Midbrain (tissue), 1 donor: ENCODE measurements at regions not wholly inside any gene's neighbourhood (a gene's known extent, or its start where the extent isn't known, plus 50 kb on each side); places are given as distances from the start of the nearest gene placed in this dataset.
"Not testable (repeated sequence)": the region's sequence is repeated elsewhere in the genome, so short reads cannot be mapped to it uniquely, and the experiment has no call there.

Experiments used
- DNase-seq: peaks from one replicate; lab custom pipeline; 2025; lab: John Stamatoyannopoulos, UW

DNA sequence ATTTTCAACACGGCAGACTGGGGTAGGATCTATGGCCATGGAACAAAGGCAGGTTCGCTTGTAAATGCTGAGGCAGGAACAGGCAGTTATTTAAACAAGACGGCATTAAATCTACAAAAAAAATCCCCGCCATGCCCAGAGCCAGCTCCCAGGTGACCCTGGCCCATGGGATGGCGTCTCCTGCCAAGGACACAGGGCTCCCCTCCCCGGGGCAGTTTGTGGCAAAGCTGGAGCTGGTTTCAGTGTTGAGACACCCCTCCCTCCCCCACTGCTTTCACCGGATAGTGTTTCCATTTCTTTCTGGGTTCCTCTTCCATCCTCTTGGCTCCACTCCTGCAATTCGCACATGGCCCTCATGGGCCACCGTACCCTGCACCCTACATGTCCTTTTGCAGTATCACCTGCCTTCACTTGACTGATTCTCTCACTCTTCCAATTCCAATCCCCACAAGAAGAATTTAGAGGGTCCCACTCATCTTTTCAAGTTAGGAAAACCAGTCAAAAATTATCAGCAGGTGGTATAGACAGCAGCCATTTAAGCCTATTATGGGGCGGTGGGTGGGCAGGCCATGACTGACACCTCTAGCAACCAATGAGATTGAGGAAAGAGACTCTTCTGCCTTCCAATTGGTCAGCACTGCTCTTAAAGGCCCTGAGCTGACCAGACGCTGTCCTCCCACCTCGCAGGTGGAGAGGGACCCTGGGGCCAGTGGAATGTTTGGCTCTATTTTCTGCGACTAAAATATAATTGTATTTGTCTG lies 52.0 kb downstream of the OLIG1 start:
- peak; percentile 79 for DNase-seq

DNA sequence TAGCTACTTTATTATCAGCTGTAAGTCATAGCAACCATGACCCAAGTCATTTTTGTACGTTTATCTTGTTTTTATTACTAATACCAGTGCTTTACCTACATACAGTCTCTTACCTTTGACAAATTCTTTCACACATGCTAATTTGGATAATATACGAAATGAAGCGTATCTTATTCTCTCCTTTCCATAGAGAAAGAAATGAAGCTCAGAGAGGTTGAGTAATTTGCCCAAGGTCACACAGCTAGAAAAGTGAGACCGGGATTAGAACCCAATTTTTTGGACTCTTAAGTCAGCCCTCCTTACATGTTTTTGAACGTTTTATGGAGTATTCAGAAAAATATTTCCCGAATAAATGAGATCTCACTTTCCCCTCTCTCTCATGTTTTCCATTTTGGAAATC lies 52.6 kb downstream of the OLIG1 start:
- no peak for DNase-seq

DNA sequence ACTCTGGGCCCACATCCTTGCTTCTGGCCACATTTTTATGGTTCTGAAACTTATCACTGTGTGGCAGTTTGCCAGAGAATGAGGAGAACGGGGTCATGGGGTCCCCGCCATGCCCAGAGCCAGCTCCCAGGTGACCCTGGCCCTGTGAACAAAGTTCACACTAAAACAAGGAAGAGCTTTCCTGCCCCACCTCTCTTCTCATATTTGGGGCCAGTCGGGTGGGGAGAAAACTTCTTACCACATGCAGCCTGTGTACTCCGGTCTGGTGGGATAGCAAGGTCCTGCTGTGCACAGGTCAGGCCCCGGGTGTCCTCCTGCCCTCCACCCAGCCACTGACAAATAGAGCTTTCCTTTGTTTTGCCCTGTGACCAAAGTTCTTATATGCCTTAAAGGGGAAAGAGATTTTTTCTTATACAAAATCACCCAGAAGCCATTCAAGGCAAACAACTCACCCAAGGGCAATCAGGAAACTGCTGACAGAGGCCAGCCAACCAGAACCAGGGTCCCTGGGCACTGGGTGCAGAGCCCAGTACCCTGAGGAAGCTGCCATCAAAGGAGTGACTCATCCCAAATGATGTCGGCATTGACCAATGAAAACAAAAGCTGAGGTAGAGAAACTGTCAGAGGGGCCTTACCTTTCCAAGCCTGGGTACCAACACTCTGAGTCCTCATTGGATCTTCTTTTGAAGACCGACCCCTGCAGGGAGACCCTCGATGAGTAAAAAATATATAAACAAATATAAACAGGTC lies 53.6 kb downstream of the OLIG1 start:
- DNase-seq, result no peak

DNA sequence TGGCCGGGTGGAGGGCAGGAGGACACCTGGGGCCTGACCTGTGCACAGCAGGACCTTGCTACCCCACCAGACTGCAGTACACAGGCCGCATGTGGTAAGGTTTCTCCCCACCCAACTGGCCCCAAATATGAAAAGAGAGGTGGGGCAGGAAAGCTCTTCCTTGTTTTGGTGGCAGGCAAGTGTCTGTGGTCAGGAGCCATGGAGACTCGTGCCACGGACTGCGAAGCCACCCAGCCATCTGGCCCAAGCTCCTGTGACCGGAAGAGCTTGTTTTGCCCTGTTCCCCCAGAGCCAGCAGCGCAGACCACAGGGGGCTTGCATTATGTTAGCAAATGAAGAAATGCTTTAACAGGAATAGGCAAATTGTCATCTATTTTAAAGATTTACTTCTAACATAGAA lies 54.9 kb downstream of the OLIG1 start:
- no peak for DNase-seq

DNA sequence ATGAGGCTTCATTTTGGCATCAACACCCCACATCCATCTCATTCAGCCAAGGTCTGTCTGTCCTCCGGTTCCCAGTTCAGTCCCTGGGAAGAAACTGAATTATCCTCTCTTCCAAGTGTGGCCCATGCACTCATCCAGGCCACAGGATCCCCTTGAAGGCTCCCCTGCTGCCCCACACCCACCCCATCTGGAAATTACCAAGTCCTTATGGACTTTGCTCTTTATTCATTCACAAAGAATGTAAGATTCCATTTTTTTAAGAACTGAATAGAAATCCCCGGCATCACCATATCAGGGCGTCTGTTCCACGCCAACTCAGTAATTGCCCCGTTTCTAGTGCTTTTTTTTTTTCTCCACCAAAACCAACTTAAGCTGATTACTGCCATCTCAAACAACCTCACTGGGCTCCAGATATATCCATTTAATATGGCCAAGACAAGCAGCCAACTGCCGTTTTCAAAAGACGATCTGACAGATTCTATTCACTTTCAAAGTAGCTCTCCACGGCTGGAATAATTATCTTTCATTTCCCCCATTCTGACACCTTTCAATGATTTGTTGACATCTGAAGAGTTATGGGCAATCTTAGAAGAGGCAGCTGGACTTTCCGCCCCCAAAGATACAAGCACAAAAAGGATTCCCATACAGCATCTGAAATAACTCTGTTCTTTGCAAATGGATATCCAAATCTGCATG lies 55.9 kb downstream of the OLIG1 start:
- no peak for DNase-seq

DNA sequence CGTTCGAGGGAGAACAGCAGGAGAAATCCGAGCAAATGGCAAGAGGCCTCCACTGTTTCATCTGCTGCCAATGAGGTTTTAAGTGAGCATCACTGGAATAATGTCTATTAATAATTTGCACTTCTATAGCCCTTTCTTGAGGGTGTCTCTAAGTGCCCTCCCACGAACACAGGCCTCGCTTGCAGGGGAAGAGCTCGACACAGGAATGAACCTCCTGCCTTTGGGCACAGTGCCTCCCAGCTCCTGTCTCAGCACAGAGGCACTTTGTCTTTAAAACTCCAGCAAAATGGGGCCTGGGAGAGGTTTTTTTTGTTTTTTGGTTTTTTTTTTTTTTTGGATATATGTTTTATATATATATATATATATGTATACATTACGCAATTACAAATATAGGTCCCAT lies 56.6 kb downstream of the OLIG1 start:
- peak; percentile 16 for DNase-seq

DNA sequence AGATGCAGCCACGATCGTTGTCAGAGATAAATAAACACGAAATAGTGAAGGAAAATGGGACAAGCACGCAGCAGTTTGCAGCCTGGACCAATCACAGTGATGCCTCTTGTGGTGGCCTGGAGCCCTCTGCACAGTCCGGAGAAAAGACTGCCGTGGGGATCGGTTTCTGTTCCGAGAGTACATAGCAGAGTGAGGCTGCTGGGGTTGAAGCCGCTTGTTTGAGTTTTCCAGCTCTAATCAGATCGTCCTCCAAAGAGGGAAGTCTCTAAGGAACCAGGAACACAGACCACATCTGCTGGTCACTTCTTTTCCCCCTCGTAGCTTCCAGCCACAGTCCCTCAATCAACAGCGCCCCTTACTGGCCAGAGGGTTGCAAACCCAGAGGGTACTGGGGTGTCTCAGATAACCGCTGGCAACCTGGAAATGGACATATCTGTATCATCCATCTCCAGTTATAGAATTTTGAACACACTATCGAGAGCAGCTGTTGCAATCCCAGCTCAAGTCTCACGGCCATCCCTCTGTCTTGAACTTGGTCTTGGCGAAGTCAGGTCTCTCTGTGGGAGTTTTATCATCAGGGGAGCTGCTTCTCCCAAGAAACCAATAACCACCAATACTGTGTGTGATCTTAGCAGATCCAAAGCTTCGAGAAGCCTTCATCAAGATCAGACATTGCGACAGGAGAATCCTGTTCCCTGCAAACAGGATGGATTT lies 57.4 kb downstream of the OLIG1 start:
- DNase-seq, result peak; percentile 92

DNA sequence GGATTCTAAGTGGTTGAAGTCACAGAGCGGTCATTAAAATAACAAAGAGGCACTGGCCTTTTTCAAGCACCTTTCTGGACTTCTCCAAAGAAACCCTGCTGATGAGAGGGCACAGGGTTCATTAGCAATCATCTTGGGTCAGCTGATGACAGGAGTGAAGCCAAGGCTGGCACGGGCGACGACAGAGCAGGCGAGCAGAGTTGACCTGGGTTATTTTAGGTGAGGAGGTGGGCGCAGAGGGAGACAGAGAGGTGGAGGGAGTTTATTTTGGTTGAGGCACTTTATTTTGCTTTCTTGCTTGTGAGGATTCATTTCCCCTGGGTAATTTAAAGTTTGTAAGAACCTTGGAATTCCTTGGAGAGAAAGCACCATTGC lies 57.9 kb downstream of the OLIG1 start:
- DNase-seq, result no peak

DNA sequence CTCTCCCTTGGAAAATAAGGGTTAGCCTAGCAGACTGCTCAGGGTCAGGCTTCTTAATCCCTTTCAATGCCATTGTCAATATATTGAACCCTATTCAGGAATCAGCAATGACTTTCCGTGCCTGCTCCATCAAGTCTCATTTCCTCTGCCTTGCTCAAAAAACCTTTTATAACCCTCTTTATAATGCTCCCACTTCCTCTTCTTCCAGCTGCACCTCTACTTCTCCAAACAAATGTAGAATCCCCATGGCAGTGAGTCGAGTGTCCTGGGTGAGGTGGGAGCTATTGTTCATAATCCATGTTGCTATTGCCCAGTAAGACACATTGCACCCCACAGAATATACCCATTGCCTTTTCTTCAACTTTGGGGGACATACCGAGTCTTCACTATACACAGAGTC lies 58.6 kb downstream of the OLIG1 start:
- DNase-seq, result no peak

DNA sequence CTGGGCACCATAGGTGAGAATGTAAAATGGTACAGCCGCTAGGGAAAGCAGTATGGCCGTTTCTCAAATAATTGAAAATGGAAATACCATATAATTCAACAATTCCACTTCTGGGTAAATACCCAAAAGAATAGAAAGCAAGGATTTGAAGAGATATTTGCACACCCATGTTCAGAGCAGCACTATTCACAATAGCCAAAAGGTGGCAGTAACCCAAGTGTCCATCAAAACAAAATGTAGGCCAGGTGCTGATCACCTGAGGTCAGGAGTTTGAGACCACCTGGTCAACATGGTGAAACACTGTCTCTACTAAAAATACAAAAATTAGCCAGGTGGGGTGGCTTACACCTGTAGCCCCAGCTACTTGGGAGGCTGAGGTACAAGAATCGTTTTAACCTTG lies 62.1 kb downstream of the OLIG1 start:
- DNase-seq, result no peak

DNA sequence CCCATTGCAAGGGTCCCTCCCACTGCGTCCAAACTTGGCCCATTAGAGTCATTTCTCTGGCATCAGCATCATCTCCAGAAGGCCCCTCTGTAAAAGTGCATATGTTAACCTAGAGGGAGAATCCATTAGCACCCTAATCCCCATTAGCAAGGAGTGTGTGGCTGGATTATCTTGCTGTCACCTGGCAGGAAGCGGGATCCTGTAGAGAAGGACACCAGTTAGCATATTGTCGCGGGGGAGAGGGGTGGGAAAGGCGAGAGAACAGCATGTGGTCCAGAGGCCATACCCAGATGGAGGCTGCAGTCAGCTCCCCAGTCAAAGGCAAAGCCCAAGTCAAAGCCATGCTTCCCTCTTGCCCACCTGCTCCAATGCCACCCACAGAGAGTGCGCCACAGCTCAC lies 64.0 kb downstream of the OLIG1 start:
- no peak for DNase-seq

DNA sequence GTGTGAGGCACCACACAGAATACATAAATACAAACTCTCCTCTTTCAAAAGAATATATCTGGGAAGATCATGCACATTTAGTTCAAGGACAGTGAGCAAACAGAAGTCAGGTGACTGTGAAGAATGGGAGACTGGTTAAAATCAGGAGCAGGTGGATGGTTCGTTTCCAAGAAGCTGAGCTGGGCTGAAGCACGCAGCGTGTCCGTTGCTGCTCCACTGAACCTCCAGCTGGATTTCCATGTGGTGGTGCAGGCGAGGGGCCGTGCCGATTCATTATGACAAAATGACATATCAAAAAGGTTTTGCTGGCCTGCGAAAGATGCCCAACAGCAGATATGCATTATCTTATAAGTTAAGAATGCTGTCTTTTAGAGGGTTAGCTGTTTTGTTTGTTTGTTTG lies 66.0 kb downstream of the OLIG1 start:
- DNase-seq, result no peak

DNA sequence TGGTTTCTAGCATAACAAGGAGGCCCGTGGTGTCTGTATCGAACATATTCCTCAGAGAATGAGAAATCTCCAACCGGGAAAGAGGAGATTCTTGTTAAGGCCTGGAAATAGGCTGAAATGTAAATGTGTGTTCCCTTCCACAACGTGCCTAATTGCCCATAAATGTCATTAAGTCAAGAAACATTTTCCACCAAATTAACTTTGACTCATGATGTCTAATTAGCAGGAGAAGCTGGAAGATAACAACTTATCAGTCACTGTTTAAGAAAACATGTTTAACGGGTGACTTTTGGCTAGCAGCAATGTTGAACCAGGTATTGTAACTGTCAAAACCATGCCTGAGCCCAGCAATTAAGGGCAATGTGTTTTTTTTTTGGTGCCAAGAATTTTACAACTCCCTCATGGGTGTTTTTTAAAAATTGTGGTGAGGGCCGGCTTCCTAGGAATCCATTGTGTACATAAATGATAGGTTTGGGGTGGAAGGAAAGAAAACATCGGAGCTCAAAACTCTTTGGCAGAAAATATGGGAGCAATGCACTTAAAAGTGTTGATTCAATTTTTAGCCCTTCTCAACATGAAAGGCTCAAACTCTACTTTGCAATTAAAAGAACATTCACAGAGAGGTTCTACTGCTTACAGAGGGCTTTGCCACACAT lies 67.0 kb downstream of the OLIG1 start:
- no peak for DNase-seq

DNA sequence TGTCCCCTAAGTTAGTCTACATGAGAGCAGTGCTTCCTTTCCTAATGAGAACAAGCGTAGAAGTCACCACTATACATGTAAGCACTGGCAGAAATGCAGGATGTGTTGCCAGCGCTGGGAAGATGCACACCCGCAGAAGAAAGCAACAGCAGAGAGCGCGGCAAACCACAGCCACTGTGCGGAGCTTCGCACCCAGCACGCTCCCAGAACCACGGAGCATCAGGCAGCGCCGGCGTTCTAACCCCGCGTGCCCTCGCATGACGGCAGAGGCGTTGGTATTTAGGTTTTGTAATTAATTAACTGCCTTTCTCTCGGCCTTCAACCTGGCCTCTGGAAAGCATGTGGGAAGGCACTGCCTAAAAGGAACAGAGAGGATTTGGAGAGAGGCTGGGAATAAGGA lies 69.1 kb downstream of the OLIG1 start:
- no peak for DNase-seq

DNA sequence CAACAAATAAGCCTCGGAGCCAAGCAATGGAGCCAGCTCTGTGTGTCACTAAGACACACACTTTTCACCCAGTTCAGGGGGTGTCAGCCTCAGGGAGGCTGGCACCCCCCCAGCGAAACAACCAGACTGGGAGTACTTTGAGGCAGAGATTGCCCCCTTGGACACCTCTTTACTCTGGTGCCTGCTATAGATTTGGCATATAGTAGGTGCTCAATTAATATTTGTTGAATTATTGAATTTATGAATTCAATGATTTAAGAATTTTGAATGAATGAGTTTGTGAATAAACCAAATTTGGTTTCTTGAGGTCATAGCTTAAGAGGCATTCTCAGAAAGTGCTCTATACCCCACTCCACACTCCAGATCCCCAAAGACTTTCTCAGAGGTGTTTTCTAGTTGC lies 70.3 kb downstream of the OLIG1 start:
- no peak for DNase-seq

DNA sequence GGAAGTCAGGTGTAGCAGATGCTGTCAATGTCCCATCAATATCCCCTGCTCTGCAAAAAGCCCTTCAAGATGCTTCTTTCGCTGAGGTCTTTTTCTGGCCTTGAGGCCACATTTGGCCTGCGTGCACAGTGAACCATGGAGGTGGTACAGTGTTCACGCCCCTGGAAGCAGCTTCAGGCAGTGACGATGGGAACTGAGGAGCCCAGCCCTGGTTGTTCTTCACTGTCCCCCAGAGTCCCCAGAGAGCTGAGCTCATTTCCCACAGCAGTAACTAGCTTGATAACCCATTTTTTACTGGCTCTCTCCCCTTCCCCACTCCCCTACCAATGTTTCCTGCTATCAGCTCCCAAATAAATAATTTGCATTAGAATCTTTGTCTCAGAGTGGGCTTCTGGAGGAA lies 76.5 kb downstream of the OLIG1 start:
- DNase-seq, result no peak

DNA sequence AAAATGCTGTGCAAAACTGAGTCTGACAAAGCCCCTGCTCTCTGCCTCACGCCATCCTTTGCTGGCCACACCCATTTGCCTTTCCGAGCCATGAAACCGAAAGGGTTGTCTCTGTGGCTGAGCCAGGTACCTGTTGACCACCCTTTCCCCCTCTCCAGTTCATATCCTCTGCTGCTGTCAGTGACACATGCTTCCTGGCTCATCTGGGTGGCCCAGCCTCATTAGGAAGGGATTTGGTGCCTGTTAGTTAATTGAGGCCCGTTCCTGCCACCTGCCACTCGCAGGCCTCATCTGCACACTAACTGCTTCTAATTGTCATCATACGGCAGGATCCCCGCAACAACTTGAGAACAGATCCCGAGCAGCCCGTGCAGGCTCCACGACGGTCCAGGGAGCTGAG lies 79.2 kb downstream of the OLIG1 start:
- DNase-seq, result no peak

DNA sequence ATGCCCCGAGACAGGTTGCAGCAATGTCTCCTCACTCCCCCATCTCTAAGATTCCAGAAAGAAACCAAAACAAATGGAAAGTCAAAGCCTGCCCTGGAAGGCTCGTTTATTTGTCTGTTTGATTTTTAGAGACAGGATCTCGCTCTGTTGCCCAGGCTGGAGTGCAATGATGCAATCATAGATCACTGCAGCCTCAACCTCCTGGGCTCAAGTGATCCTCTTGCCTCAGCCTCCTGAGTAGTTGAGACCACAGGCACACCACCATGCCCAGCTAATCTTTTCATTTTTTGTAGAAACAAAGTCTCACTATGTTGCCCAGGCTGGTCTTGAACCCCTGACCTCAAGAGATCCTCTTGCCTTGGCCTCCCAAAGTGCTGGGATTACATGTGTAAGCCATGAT lies 78.8 kb upstream of the IFNAR2 start:
- DNase-seq, result not testable (repeated sequence)

DNA sequence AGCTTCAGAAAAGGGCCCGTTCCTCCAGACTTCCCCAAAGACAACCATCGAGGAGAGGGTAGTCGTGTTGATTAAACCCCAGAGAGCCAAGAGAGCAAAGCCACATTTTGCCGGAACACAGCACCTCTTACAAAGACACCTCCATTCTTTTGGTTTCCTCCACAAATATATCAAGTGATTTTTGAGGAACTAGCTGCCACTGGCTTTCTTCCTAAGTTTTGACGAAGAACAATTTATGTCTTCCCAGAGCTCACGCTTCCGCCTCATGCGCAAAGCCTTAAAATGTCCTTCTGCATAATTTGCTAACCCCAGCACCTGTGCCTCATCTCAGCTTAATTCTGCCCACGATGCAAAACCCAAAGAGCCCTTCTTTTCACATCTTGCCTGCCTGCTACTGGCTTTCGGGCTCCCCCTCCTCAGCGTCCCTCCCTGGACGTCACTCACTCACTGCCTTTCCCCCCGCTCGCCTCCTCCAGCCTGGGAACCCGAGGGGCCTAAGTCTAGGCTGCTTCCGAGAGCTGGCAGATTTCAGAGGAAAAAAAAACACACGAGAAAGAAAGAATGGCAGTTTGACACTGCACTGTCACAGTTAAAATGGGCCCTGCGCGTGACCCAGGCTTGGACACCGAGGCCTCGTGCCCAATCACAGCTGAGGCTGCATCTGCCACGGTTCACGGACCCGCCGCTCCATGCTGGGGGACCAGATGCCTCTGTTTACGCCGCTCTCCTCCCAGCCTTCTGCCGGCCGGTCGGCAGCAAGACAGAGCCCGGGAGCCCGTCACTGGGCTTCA lies 77.6 kb upstream of the IFNAR2 start:
- no peak for DNase-seq

DNA sequence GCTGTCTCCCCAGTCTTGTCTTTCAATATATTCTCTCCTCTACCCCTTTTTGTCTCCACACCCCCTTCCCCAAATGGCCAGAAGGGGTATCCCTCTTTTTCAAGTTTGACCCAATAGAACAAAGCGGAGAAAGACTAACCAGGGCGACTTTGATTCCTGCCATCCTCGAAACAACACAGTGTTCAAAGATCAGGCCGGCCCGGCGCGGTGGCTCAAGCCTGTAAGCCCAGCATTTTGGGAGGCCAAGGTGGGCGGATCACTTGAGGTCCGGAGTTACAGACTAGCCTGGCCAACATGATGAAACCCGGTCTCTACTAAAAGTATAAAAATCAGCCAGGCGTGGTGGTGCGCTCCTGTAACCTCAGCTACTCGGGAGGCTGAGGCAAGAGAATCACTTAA lies 77.0 kb upstream of the IFNAR2 start:
- no peak for DNase-seq

DNA sequence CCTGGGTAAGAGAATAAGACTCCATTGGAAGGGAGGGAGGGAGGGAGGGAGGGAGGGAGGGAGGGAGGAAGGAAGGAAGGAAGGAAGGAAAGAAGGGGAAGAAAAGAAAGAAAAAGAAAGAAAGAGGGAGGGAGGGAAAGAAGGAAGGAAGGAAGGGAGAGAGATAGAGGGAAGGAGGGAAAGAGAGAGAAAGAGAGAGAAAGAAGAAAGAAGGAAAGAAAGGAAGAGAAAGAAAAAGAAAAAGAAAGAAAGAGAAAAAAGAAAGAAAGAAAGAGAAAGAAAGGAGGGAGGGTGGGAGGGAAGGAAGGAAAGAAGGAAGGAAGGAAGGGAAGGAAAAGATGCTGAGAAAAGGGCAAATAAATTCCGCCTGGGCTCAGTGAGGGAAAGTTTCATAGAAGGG lies 74.7 kb upstream of the IFNAR2 start:
- no peak for DNase-seq
